GM21786 (cell line): ENCODE measurements at regions not wholly inside any gene's neighbourhood (a gene's known extent, or its start where the extent isn't known, plus 50 kb on each side); places are given as distances from the start of the nearest gene placed in this dataset.
"Not testable (repeated sequence)": the region's sequence is repeated elsewhere in the genome, so short reads cannot be mapped to it uniquely, and the experiment has no call there.

Experiments
- ATAC-seq: cut with Tn5 transposase; IDR thresholded peaks from one replicate; pipeline ENCODE4 v1.9.1; 2021; ENCODE audit not compliant: unreplicated experiment

GRCh38 chr14:38357557-38357956, 101.7 kb upstream of the CLEC14A start:
- ATAC-seq, result no peak

GRCh38 chr14:38355473-38355872, 99.6 kb upstream of the CLEC14A start:
- not testable (repeated sequence) for ATAC-seq

GRCh38 chr14:38350102-38350501, 94.2 kb upstream of the CLEC14A start:
- no peak for ATAC-seq

- ATAC-seq, result no peak
These were observed 86.9 kb upstream of the CLEC14A start for GRCh38 chr14:38342803-38343202.

GRCh38 chr14:38339696-38340095, 83.8 kb upstream of the CLEC14A start:
- no peak for ATAC-seq

- ATAC-seq, result no peak
These were observed 80.4 kb upstream of the CLEC14A start for GRCh38 chr14:38336298-38336697.

- ATAC-seq, result no peak
These were observed 74.4 kb upstream of the CLEC14A start for GRCh38 chr14:38330275-38330674.

GRCh38 chr14:38329246-38329645, 73.4 kb upstream of the CLEC14A start:
- no peak for ATAC-seq

- no peak for ATAC-seq
These were observed 61.0 kb upstream of the CLEC14A start for GRCh38 chr14:38316922-38317321.

GRCh38 chr14:38311655-38312054, 55.8 kb upstream of the CLEC14A start:
- ATAC-seq, result no peak

GRCh38 chr14:38310420-38310995, 54.6 kb upstream of the CLEC14A start:
- no peak for ATAC-seq

- no peak for ATAC-seq
These were observed 53.8 kb upstream of the CLEC14A start for GRCh38 chr14:38309522-38310277.
